DOHH2 (cell line): ENCODE measurements at regions not wholly inside any gene's neighbourhood (a gene's known extent, or its start where the extent isn't known, plus 50 kb on each side); places are given as distances from the start of the nearest gene placed in this dataset.

Source experiments
- H3F3A ChIP-seq: fragments of 200-600 bp; sonication (generic), shearing (Covaris generic); 2 replicates; pipeline ENCODE4 v1.6.0; 2016; ENCODE audit warnings: antibody characterized with exemption, mild to moderate bottlenecking; ENCODE audit not compliant: control insufficient read depth, insufficient read depth
- H3K27ac ChIP-seq: fragments of 200-600 bp; sonication (generic); 2 replicates; pipeline ENCODE4 v1.5.1; 2014; ENCODE audit warnings: low read depth, mild to moderate bottlenecking, low read length, moderate library complexity
- H3K27me3 ChIP-seq: fragments of 200-600 bp; sonication (generic); 2 replicates; pipeline ENCODE4 v1.6.1; 2014; ENCODE audit warnings: mild to moderate bottlenecking, low read length, mixed read lengths; ENCODE audit not compliant: control insufficient read depth
- H3K36me3 ChIP-seq: fragments of 200-600 bp; sonication (generic); 2 replicates; pipeline ENCODE4 v1.6.1; 2014; ENCODE audit warnings: mild to moderate bottlenecking, low read length, moderate library complexity, mixed read lengths; ENCODE audit not compliant: control insufficient read depth
- H3K4me1 ChIP-seq: fragments of 200-600 bp; sonication (generic); 2 replicates; pipeline ENCODE4 v1.6.1; 2014; ENCODE audit warnings: mild to moderate bottlenecking, low read length, mixed read lengths; ENCODE audit not compliant: control insufficient read depth
- H3K4me2 ChIP-seq: fragments of 200-600 bp; sonication (generic); 2 replicates; pipeline ENCODE4 v1.6.0; 2014; ENCODE audit warnings: mild to moderate bottlenecking, low read length, moderate library complexity
- H3K4me3 ChIP-seq: fragments of 200-600 bp; sonication (generic); 2 replicates; pipeline ENCODE4 v1.5.1; 2014; ENCODE audit warnings: mild to moderate bottlenecking, low read length, mixed read lengths
- H3K79me2 ChIP-seq: fragments of 200-600 bp; sonication (generic); 2 replicates; pipeline ENCODE4 v1.6.1; 2014; ENCODE audit warnings: mild to moderate bottlenecking, low read length, mixed read lengths; ENCODE audit not compliant: control insufficient read depth
- H3K9me2 ChIP-seq: fragments of 200-600 bp; sonication (generic); replicated peaks from 2 replicates; pipeline ENCODE4 v1.6.1; 2014; ENCODE audit warnings: mild to moderate bottlenecking, low read length, mixed read lengths; ENCODE audit not compliant: control insufficient read depth
- H3K9me3 ChIP-seq: fragments of 200-600 bp; sonication (generic); 2 replicates; pipeline ENCODE4 v1.6.1; 2014; ENCODE audit warnings: antibody characterized with exemption, low read length, mixed read lengths; ENCODE audit not compliant: control insufficient read depth, insufficient read depth
- H4K20me1 ChIP-seq: fragments of 200-600 bp; sonication (generic); 2 replicates; pipeline ENCODE4 v1.6.0; 2014; ENCODE audit warnings: low read depth, mild to moderate bottlenecking, antibody characterized with exemption, low read length, moderate library complexity; ENCODE audit not compliant: control insufficient read depth, insufficient read depth
- CTCF ChIP-seq: fragments of 200-600 bp; sonication (generic); IDR thresholded peaks from one replicate; pipeline ENCODE4 v1.5.1; 2014; ENCODE audit warnings: antibody characterized with exemption, mild to moderate bottlenecking, low read depth, low read length; ENCODE audit not compliant: poor library complexity, severe bottlenecking
- EZH2phosphoT487 ChIP-seq: fragments of 200-600 bp; sonication (generic); IDR thresholded peaks from 2 replicates; pipeline ENCODE4 v1.6.1; 2017; ENCODE audit warnings: borderline replicate concordance, mild to moderate bottlenecking, antibody characterized with exemption, low read length, moderate library complexity, mixed read lengths

- no peak overlapping the region for H3K4me3 ChIP-seq
- no peak overlapping the region for H3K27ac ChIP-seq
- no peaks in the 10 kb centered on the region for H3K79me2 ChIP-seq
- no peaks in the 10 kb centered on the region for H3F3A ChIP-seq
- no peaks in the 10 kb centered on the region for H3K27me3 ChIP-seq
- no peaks in the 10 kb centered on the region for H3K36me3 ChIP-seq
- H3K9me3 ChIP-seq = no peaks in the 10 kb centered on the region
- H3K4me2 ChIP-seq = no peak overlapping the region
- no peaks in the 10 kb centered on the region for H3K4me1 ChIP-seq
- TF ChIP-seq CTCF (no peak), EZH2phosphoT487 (no peak)
- H4K20me1 ChIP-seq = no peaks in the 10 kb centered on the region
- H3K9me2 ChIP-seq = no peaks in the 10 kb centered on the region
Observed at GRCh38 chr5:110082863-110083262, 393.1 kb downstream of the MAN2A1 start.

- H4K20me1 ChIP-seq = no peaks in the 10 kb centered on the region
- no peaks in the 10 kb centered on the region for H3K27me3 ChIP-seq
- no peaks in the 10 kb centered on the region for H3K4me1 ChIP-seq
- H3K4me3 ChIP-seq = no peak overlapping the region
- TF ChIP-seq EZH2phosphoT487 (no peak), CTCF (no peak)
- H3K27ac ChIP-seq = no peak overlapping the region
- no peaks in the 10 kb centered on the region for H3F3A ChIP-seq
- no peaks in the 10 kb centered on the region for H3K36me3 ChIP-seq
- H3K9me3 ChIP-seq = no peaks in the 10 kb centered on the region
- H3K9me2 ChIP-seq = no peaks in the 10 kb centered on the region
- no peaks in the 10 kb centered on the region for H3K79me2 ChIP-seq
- no peak overlapping the region for H3K4me2 ChIP-seq
Observed at GRCh38 chr5:110085826-110086225, 396.1 kb downstream of the MAN2A1 start.

- Histone ChIP-seq H3K4me3 (no peak overlapping the region), H3K4me2 (no peak overlapping the region)
- TF ChIP-seq EZH2phosphoT487 (no peak), CTCF (no peak)
Observed at GRCh38 chr5:110086658-110087388, 397.1 kb downstream of the MAN2A1 start.

More at GRCh38 chr5:110086658-110087388, 397.1 kb downstream of the MAN2A1 start:
- no peaks in the 10 kb centered on the region for H3K36me3 ChIP-seq
- H3K27ac ChIP-seq = no peak overlapping the region
- H3K9me3 ChIP-seq = no peaks in the 10 kb centered on the region
- no peaks in the 10 kb centered on the region for H3K27me3 ChIP-seq
- no peaks in the 10 kb centered on the region for H3K9me2 ChIP-seq
- no peaks in the 10 kb centered on the region for H3F3A ChIP-seq
- H4K20me1 ChIP-seq = no peaks in the 10 kb centered on the region
- no peaks in the 10 kb centered on the region for H3K79me2 ChIP-seq
- no peaks in the 10 kb centered on the region for H3K4me1 ChIP-seq
